ENCODE measurements at regions not wholly inside any gene's neighbourhood (a gene's known extent, or its start where the extent isn't known, plus 50 kb on each side); places are given as distances from the start of the nearest gene placed in this dataset.

- TF ChIP-seq CTCF (IDR thresholded peaks at IDR 0.05) (no peak), POLR2A (IDR thresholded peaks at IDR 0.05) (no peak), EP300 (IDR thresholded peaks at IDR 0.05) (no peak)
Measured at GRCh38 chr12:42691991-42692557, 102.5 kb upstream of the PRICKLE1 start.

All from tibial nerve (tissue), 4 donors.